Smooth muscle cell of the brain vasculature (primary cell): ENCODE measurements at regions not wholly inside any gene's neighbourhood (a gene's known extent, or its start where the extent isn't known, plus 50 kb on each side); places are given as distances from the start of the nearest gene placed in this dataset.
A peak's percentile ranks its signal among the peaks of the same experiment; 100 is the strongest.
"Not testable (repeated sequence)": the region's sequence is repeated elsewhere in the genome, so short reads cannot be mapped to it uniquely, and the experiment has no call there.

Experiments
- DNase-seq: peaks from one replicate; pipeline ENCODE4 v3.0.0-alpha.2; 2012; ENCODE audit warnings: low read depth, low spot score

GRCh38 chr21:14903172-14903865, 161.5 kb downstream of the NRIP1 start:
- DNase-seq = no peak

GRCh38 chr21:14901482-14901958, 163.3 kb downstream of the NRIP1 start:
- DNase-seq = no peak

GRCh38 chr21:14900611-14901010, 164.2 kb downstream of the NRIP1 start:
- peak; percentile 18 for DNase-seq

GRCh38 chr21:14900058-14900457, 164.7 kb downstream of the NRIP1 start:
- DNase-seq = no peak

GRCh38 chr21:14895792-14896191, 169.0 kb downstream of the NRIP1 start:
- no peak for DNase-seq

- no peak for DNase-seq
Measured at GRCh38 chr21:14890141-14890540, 174.7 kb downstream of the NRIP1 start.

GRCh38 chr21:14889080-14889810, 175.6 kb downstream of the NRIP1 start:
- peak; percentile 45 for DNase-seq

GRCh38 chr21:14888202-14888601, 176.6 kb downstream of the NRIP1 start:
- DNase-seq = no peak

- DNase-seq = no peak
Measured at GRCh38 chr21:14886001-14886400, 178.8 kb downstream of the NRIP1 start.

- no peak for DNase-seq
Measured at GRCh38 chr21:14883351-14883750, 181.4 kb downstream of the NRIP1 start.

GRCh38 chr21:14882545-14882944, 182.3 kb downstream of the NRIP1 start:
- DNase-seq = not testable (repeated sequence)

- no peak for DNase-seq
Measured at GRCh38 chr21:14881863-14882499, 182.8 kb downstream of the NRIP1 start.

GRCh38 chr21:14880922-14881321, 183.9 kb downstream of the NRIP1 start:
- no peak for DNase-seq

GRCh38 chr21:14879458-14879857, 185.3 kb downstream of the NRIP1 start:
- no peak for DNase-seq

GRCh38 chr21:14878971-14879370, 185.8 kb downstream of the NRIP1 start:
- no peak for DNase-seq

- DNase-seq = no peak
Measured at GRCh38 chr21:14877581-14878228, 187.1 kb downstream of the NRIP1 start.

- no peak for DNase-seq
Measured at GRCh38 chr21:14876524-14876840, 188.3 kb downstream of the NRIP1 start.

GRCh38 chr21:14875704-14876523, 188.9 kb downstream of the NRIP1 start:
- DNase-seq = no peak

GRCh38 chr21:14875186-14875585, 189.6 kb downstream of the NRIP1 start:
- no peak for DNase-seq

- DNase-seq = no peak
Measured at GRCh38 chr21:14874379-14874778, 190.4 kb downstream of the NRIP1 start.

- DNase-seq = no peak
Measured at GRCh38 chr21:14871861-14872260, 192.9 kb downstream of the NRIP1 start.

GRCh38 chr21:14870853-14871149, 194.0 kb downstream of the NRIP1 start:
- no peak for DNase-seq
